Stimulated activated naive CD8-positive, alpha-beta T cell treated with anti-CD3 and anti-CD28 coated beads, Interleukin-15, Interleukin-2, amounts not matched to agents 100 ng/mL and 50 ng/mL, for 24 hours (primary cell): ENCODE measurements at regions not wholly inside any gene's neighbourhood (a gene's known extent, or its start where the extent isn't known, plus 50 kb on each side); places are given as distances from the start of the nearest gene placed in this dataset.

Experiments
- H3K27ac Mint-ChIP-seq: one replicate; pipeline ENCODE4 v1.8.0; 2021; ENCODE audit warnings: mild to moderate bottlenecking, mixed read lengths
- H3K27me3 Mint-ChIP-seq: one replicate; pipeline ENCODE4 v1.8.0; 2021; ENCODE audit warnings: mixed read lengths
- H3K36me3 Mint-ChIP-seq: one replicate; pipeline ENCODE4 v1.8.0; 2021; ENCODE audit warnings: low read depth, mixed read lengths
- H3K4me1 Mint-ChIP-seq: one replicate; pipeline ENCODE4 v1.8.0; 2021; ENCODE audit warnings: low read depth, mixed read lengths
- H3K4me3 Mint-ChIP-seq: one replicate; pipeline ENCODE4 v1.8.0; 2021; ENCODE audit warnings: mild to moderate bottlenecking, mixed read lengths
- H3K9me3 Mint-ChIP-seq: one replicate; pipeline ENCODE4 v1.8.0; 2021; ENCODE audit warnings: mixed read lengths

DNA sequence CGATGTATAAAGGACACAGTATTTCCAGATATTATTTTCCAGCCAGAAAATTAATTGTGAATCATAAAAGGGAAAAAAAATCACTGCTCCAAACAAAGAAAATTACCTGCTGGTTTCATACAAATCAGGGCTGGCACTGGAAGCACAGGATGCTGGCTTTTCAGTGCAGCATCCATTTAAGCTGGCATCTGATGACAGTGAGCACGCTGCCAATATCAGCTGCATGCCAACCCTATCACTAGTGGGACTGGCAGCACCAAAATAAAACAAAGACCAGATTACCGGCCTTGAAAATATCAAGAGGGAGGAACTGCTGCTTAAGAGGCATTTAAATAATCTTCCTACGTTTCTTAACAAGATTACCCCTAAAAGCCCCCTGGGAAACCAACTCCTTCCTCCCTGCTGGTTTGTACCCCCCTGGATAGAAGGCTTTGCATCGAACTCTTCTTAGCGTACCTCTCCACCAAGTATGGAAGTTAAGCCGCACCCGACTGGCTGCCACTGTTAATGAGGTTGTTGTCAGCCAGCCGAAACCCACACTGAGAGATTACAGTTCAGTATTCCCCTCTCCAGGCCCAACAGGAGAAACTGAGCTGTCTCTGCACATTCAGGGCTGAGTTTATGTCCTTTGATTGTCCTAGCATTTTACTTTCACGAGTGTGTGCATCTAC, 257.8 kb downstream of the EFNB2 start:
- H3K4me1 Mint-ChIP-seq: no peaks in the 10 kb centered on the region
- no peaks in the 10 kb centered on the region for H3K36me3 Mint-ChIP-seq
- H3K27ac Mint-ChIP-seq: no peak overlapping the region
- H3K4me3 Mint-ChIP-seq: no peak overlapping the region
- peaks cover 4% of the 10 kb centered on the region for H3K27me3 Mint-ChIP-seq
- H3K9me3 Mint-ChIP-seq: peaks cover 7% of the 10 kb centered on the region

DNA sequence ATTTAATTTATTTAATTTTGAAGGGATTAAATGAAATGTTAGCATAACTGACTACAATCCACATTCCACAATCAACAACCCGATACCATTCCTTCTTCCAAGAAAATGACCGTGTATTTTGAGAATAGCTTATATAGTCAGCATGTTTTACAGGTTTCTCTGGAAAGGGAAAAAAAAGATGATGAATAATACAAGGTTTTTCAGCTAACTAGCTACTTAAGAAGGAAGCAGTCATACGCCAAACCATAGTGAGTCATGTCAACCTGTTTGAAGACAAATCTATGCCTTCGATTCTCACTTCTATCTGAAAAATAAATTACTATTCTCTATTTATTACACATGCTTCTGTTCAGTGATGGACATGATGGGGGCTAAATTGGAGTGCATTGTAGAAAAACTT, 258.6 kb downstream of the EFNB2 start:
- Mint-ChIP-seq H3K4me3 (no peak overlapping the region), H3K36me3 (no peaks in the 10 kb centered on the region), H3K4me1 (no peaks in the 10 kb centered on the region), H3K27me3 (peaks cover 4% of the 10 kb centered on the region), H3K9me3 (peaks cover 7% of the 10 kb centered on the region), H3K27ac (no peak overlapping the region)

DNA sequence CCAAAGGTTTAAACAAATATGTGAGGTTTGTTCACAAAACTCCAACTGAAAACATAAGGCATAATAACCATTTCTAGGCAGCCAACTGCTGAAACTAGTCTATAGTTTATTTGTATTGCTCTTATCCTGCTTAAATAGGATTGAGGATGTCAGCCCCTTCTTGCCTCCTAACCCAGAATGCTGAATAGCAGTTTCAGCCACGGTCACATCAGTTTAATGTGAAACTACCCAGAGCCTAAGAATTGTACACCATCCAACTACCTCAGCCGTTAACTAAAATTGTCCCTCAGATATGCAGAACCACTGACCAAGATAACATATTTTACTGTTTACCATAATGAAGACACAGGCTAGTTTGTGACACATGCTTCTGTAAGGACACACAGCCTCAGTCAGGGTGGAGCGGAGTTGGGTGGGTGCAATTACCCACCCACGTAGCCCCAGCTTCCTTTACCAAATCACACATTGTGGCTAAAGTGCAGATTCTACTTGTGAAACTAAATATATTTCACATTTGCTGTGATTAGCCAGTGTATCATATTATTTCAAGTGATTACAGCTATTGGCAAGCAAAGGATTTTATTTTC, 259.9 kb downstream of the EFNB2 start:
- no peaks in the 10 kb centered on the region for H3K36me3 Mint-ChIP-seq
- no peak overlapping the region for H3K27ac Mint-ChIP-seq
- no peak overlapping the region for H3K4me3 Mint-ChIP-seq
- no peaks in the 10 kb centered on the region for H3K27me3 Mint-ChIP-seq
- H3K4me1 Mint-ChIP-seq: no peaks in the 10 kb centered on the region
- H3K9me3 Mint-ChIP-seq: peaks cover 3% of the 10 kb centered on the region

DNA sequence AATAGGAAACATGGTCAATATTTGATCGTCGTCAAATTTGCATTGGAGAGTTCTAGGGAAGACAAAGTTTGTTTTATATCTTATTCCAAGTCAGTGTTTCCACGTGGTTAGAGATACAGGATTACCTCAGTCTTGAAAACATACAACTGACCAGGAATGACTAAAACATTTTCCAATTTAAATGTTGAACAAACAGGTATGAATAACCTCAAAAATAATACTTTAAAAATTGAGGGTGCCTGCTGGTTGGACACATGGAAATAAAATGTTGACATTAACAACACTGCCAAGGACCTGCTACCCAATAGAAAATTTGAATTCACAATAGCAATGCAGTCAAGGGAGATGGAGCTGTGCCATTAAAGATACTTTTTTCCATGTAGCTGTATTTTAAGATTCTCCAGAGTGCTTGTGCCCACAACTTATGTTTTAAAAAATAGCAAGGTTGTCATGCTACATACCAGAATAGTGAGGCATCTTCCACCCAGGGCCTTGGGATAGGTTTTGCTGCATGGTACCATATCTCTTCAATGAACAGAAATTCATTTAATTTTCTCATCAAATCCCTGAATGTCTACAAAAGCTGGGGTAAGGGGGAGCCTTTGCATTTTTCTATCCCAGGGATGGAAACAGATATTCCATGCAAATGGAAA, 260.8 kb downstream of the EFNB2 start:
- no peak overlapping the region for H3K4me3 Mint-ChIP-seq
- H3K27me3 Mint-ChIP-seq: no peaks in the 10 kb centered on the region
- H3K36me3 Mint-ChIP-seq: no peaks in the 10 kb centered on the region
- H3K4me1 Mint-ChIP-seq: no peaks in the 10 kb centered on the region
- H3K9me3 Mint-ChIP-seq: peaks cover 3% of the 10 kb centered on the region
- H3K27ac Mint-ChIP-seq: no peak overlapping the region

DNA sequence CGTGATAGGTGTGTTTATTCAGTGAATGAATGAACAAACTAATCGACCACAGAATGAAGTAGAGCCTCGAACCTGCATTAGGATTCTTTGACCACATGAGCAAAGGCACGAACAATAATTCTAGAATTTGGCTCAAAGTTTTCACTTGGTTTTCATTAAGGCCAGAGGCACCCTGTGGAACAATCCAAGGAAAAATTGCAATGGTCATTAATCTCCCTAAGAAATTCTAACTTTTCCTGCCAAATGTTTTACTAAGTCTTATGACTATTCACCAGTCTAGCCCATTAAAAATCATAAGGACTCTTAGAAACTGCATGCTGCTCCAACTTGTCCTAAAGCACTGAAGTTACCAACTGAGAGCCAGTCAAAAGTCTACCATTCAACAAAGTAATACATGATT, 271.7 kb downstream of the EFNB2 start:
- Mint-ChIP-seq H3K9me3 (no peaks in the 10 kb centered on the region), H3K27me3 (no peaks in the 10 kb centered on the region), H3K27ac (no peak overlapping the region), H3K4me3 (no peak overlapping the region), H3K36me3 (no peaks in the 10 kb centered on the region), H3K4me1 (no peaks in the 10 kb centered on the region)

DNA sequence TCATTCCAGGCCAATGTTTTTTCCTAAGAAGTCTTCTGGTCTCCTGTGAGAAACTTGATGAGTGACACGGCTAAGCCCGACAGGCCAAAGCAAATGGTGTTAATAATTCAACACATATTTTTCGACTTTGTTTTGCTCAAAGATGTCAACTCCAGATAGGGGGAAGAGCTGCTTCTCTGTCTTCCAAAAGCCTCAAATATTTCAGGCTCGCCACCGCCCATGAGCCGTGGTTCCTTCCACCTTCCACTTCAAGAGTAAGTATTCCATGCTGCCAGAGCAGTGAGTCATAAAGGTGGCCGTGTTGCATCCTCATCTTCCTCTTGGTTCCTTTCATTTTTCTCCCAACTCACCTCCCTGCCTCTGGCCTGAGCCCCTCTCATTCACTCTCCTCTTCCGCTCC, 272.6 kb downstream of the EFNB2 start:
- Mint-ChIP-seq H3K27ac (no peak overlapping the region), H3K9me3 (peaks cover under 1% of the 10 kb centered on the region), H3K27me3 (no peaks in the 10 kb centered on the region), H3K4me1 (no peaks in the 10 kb centered on the region), H3K4me3 (no peak overlapping the region), H3K36me3 (no peaks in the 10 kb centered on the region)

DNA sequence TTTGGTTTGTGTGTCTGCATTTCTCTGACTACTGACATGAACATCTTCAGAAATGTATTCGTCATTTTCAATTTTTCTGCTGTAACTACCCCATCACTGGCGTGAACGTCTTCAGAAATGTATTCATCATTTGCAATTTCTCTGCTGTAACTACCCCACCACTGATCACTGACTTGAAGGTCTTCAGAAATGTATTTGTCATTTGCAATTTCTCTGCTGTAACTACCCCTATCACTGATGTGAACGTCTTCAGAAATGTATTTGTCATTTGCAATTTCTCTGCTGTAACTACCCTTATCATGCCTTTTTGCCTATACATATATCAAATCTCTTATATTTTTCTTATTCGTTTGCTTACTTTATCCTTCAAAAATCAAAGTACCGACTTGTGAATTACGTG, 274.0 kb downstream of the EFNB2 start:
- Mint-ChIP-seq H3K36me3 (no peaks in the 10 kb centered on the region), H3K9me3 (peaks cover 3% of the 10 kb centered on the region), H3K27ac (no peak overlapping the region), H3K27me3 (no peaks in the 10 kb centered on the region), H3K4me3 (no peak overlapping the region), H3K4me1 (no peaks in the 10 kb centered on the region)

DNA sequence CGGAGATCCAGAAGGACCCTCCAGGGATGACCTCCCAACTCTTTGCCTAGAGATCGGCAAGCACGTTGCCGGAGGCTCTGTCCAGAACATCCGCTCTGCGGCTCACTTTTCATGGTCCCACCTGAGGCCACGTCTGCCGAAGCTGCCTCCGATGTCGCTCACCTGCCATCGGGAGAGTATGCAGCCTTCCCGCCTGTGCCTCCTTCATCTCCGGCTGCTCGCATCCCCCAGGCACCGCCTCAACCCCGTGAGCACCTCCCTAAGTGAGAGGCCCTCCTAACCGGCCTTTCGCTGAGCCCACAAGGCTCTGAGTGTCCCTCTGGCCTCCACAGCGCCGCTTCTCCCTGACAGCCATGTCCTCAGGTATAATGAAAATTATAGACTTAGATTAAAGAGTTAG, 275.1 kb downstream of the EFNB2 start:
- Mint-ChIP-seq H3K4me1 (no peaks in the 10 kb centered on the region), H3K4me3 (no peak overlapping the region), H3K27me3 (no peaks in the 10 kb centered on the region), H3K9me3 (peaks cover 3% of the 10 kb centered on the region), H3K36me3 (no peaks in the 10 kb centered on the region), H3K27ac (no peak overlapping the region)

DNA sequence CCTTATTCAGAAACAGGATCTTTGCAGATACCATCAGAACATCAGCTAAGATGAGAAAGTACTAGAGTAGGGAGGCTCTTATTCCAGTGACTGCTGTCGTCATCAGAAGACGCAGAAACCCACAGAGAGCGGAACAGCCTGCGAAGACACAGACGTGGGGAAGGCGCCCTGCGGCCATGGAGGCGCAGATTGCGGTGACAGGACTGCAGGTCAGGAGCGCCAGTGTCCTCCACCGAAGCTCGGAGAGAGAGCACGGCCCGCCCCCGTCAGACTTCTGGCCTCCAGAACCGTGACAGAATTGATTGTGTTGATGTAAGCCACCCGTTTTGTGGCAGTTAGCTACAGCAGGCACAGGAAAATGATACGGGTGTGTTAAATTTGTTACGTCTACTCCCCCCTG, 275.5 kb downstream of the EFNB2 start:
- Mint-ChIP-seq H3K9me3 (peaks cover 3% of the 10 kb centered on the region), H3K36me3 (no peaks in the 10 kb centered on the region), H3K27ac (no peak overlapping the region), H3K4me3 (no peak overlapping the region), H3K27me3 (no peaks in the 10 kb centered on the region), H3K4me1 (no peaks in the 10 kb centered on the region)

DNA sequence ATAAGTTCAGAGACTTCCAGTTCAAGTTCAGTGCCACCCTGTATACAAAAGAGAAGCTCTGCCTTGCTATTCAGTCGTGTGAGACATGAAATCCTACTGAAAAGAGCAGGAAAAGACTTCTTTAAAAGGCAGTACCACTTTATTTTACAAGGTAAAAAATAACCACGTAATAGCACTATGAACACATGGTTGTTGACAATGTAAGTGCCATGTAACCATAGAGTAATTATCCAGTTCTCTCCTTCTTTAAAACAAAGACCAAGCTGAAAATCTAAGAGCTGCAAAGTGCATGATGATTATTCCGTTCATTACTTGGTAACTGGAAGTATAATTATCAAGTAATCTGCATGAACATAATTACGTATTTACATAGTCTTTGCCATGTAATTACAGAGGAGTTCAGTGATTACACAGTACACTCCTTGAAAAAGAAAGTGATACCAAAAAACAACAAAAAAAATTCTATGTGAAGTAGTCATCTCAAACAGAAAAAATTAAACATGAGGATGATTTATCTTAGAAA, 288.7 kb downstream of the EFNB2 start:
- Mint-ChIP-seq H3K36me3 (no peaks in the 10 kb centered on the region), H3K27ac (no peak overlapping the region), H3K4me1 (no peaks in the 10 kb centered on the region), H3K4me3 (no peak overlapping the region), H3K9me3 (no peaks in the 10 kb centered on the region), H3K27me3 (no peaks in the 10 kb centered on the region)

DNA sequence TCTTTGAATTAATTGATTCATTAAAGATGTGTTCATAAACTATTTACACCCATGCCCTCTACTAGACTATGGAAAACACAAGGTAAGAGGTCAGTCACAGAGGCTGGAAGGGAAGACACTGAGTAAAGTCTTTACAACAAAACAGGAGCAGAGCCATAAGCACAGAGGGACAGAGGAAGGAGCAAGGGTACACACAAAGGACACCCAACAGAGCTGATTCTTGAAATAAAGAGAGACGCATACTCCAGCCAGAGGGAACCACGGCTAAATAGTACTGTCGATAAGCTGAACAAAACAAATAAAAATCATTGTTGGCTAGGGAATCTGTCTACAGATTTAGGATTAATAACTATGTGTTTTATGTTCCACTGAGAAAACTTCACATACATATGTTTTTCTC, 289.2 kb downstream of the EFNB2 start:
- Mint-ChIP-seq H3K27ac (no peak overlapping the region), H3K9me3 (no peaks in the 10 kb centered on the region), H3K27me3 (no peaks in the 10 kb centered on the region), H3K4me1 (no peaks in the 10 kb centered on the region), H3K4me3 (no peak overlapping the region), H3K36me3 (no peaks in the 10 kb centered on the region)

DNA sequence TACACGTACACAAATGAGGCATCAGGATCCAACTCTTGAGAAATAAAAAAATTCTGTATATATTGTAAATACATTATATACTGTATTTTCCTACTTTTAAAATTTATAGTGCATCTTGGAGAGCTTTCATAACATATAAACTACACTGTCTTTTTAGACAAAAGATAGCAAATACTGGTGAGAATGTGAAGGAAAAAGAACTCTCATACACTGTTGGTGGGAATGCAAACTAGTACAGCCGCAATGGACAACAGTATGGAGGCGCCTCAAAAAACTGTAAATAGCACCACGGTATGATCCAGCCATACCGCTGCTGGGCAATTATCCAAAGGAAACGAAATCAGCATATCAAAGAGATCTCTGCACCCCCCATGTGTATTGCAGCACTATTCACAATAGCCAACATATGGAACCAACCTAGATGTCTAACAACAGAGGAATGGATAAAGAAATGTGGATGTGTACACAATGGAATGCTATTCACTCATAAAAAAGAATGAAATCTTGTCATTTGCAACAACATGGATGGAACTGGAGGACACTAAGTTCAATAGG, 292.4 kb downstream of the EFNB2 start:
- Mint-ChIP-seq H3K4me1 (no peaks in the 10 kb centered on the region), H3K27me3 (no peaks in the 10 kb centered on the region), H3K36me3 (no peaks in the 10 kb centered on the region), H3K9me3 (no peaks in the 10 kb centered on the region), H3K27ac (no peak overlapping the region), H3K4me3 (no peak overlapping the region)

DNA sequence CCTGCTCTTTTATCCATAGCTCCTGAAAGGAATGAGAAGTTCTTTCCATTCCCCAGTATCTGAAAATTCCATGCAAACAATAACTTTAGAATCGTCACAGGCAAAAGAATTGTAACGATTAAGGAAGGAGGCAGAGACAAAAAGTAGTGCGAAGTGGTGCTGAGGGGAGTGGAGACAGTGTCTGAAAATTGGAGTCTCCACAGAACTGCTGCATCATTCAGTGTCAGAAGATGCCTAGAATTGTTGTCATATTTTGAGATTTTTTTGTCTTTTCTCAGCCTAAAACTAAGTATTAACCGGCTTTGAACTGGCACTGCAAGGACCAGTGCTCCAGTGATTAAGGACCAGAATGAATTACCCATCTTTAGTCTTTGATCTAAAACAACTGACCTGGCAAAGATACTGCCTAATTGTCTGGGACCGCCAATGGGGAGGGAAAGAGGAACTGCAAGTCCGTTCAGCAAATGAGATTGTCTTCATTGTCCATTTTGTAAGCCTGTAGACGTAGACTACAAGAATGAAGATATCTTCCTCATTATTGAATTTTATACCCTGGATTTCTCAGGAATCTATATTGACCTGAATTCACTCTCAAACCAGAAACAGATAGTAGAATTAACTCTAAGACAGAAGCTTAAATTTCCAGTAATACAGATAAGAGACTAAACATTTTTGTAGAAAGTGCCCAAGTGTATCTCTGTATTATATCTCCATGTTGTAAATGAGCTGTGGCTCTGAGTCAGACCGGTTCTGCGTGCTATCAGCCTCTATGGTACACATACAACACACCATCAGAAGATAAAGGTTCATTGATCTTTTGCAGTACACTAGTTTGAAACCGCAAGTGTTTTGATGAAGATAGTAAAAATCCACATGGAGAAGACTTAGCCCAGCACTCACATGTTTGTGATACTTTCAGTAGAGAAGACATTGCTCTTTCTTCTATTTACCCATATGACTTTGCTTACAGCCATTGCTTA, 293.2 kb downstream of the EFNB2 start:
- H3K4me3 Mint-ChIP-seq: no peak overlapping the region
- no peaks in the 10 kb centered on the region for H3K27me3 Mint-ChIP-seq
- H3K36me3 Mint-ChIP-seq: no peaks in the 10 kb centered on the region
- H3K4me1 Mint-ChIP-seq: no peaks in the 10 kb centered on the region
- no peaks in the 10 kb centered on the region for H3K9me3 Mint-ChIP-seq
- H3K27ac Mint-ChIP-seq: no peak overlapping the region

DNA sequence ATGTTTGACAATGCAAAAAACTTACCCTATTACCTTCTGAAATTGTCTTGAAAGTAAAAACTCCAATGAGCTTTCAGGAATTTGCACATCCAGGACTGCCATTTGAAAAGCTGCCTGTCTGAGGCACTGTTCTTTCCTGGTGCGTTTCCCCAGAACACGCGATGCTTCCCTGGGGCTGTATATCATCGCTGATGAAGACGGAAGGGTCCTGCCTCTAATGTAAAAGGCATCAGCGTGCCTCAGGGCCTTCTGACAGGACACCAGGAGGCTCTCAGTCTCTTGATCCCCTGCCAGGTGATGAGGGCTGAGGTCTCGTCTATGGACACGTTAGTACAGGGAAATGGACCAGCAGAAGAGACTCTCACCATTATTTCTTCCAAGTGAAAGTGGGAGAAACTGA, 296.8 kb downstream of the EFNB2 start:
- Mint-ChIP-seq H3K27me3 (no peaks in the 10 kb centered on the region), H3K27ac (no peak overlapping the region), H3K4me3 (no peak overlapping the region), H3K9me3 (no peaks in the 10 kb centered on the region), H3K36me3 (no peaks in the 10 kb centered on the region), H3K4me1 (no peaks in the 10 kb centered on the region)
